ENCODE measurements at regions not wholly inside any gene's neighbourhood (a gene's known extent, or its start where the extent isn't known, plus 50 kb on each side); places are given as distances from the start of the nearest gene placed in this dataset.

- ATAC-seq (no peak), DNase-seq (ENCODE audit: low spot score in 2 of 2) (no peak)
- Mint-ChIP-seq H3K27ac (no peak overlapping the region), H3K36me3 (no peaks in the 10 kb centered on the region), H3K4me3 (no peak overlapping the region), H3K9me3 (no peaks in the 10 kb centered on the region), H3K4me1 (no peaks in the 10 kb centered on the region)
Measured at GRCh38 chr14:36383767-36384431, 63.5 kb upstream of the MBIP start.

- H3K36me3 Mint-ChIP-seq, result no peaks in the 10 kb centered on the region
- ATAC-seq, result peak; percentile 69
- H3K4me3 Mint-ChIP-seq, result no peak overlapping the region
- H3K27ac Mint-ChIP-seq, result no peak overlapping the region
- H3K4me1 Mint-ChIP-seq, result no peaks in the 10 kb centered on the region
- no peaks in the 10 kb centered on the region for H3K9me3 Mint-ChIP-seq
- DNase-seq (ENCODE audit: low spot score in 2 of 2), result peak; percentile 54 to 80
Measured at GRCh38 chr14:36373982-36374673, 53.7 kb upstream of the MBIP start.

Measured in stimulated activated effector memory CD8-positive, alpha-beta T cell treated with anti-CD3 and anti-CD28 coated beads, Interleukin-12 subunit alpha, Interleukin-12 subunit beta, amount 100 ng/mL, for 72 hours (primary cell).